HG02571 (cell line): ENCODE measurements at regions not wholly inside any gene's neighbourhood (a gene's known extent, or its start where the extent isn't known, plus 50 kb on each side); places are given as distances from the start of the nearest gene placed in this dataset.

Experiments used
- ATAC-seq: cut with Tn5 transposase; IDR thresholded peaks from one replicate; pipeline ENCODE4 v1.9.1; 2021; ENCODE audit warnings: mild to moderate bottlenecking, moderate library complexity; ENCODE audit not compliant: unreplicated experiment

- ATAC-seq = no peak
Observed at GRCh38 chrX:121987835-121988234, 940.4 kb downstream of the GLUD2 start.

- ATAC-seq = no peak
Observed at GRCh38 chrX:122004127-122004526, 956.7 kb downstream of the GLUD2 start.

- ATAC-seq = no peak
Observed at GRCh38 chrX:122026665-122027064, 979.3 kb downstream of the GLUD2 start.

- no peak for ATAC-seq
Observed at GRCh38 chrX:122046226-122046625, 998.8 kb downstream of the GLUD2 start.

- no peak for ATAC-seq
Observed at GRCh38 chrX:122046815-122047214, 999.4 kb downstream of the GLUD2 start.

- no peak for ATAC-seq
Observed at GRCh38 chrX:122047261-122047660, 999.9 kb downstream of the GLUD2 start.

GRCh38 chrX:122055460-122055859 is 1008.0 kb downstream of the GLUD2 start:
- ATAC-seq = no peak

- no peak for ATAC-seq
Observed at GRCh38 chrX:122055979-122056715, 1008.7 kb downstream of the GLUD2 start.

- ATAC-seq = no peak
Observed at GRCh38 chrX:122076241-122076640, 1028.8 kb downstream of the GLUD2 start.

GRCh38 chrX:122078079-122078478 is 1030.7 kb downstream of the GLUD2 start:
- ATAC-seq = no peak

- no peak for ATAC-seq
Observed at GRCh38 chrX:122087341-122087740, 1039.9 kb downstream of the GLUD2 start.

GRCh38 chrX:122091571-122091970 is 1044.2 kb downstream of the GLUD2 start:
- ATAC-seq = no peak

GRCh38 chrX:122092360-122092759 is 1045.0 kb downstream of the GLUD2 start:
- no peak for ATAC-seq

- no peak for ATAC-seq
Observed at GRCh38 chrX:122092978-122093377, 1045.6 kb downstream of the GLUD2 start.

GRCh38 chrX:122094611-122095010 is 1047.2 kb downstream of the GLUD2 start:
- no peak for ATAC-seq

GRCh38 chrX:122113376-122113775 is 1066.0 kb downstream of the GLUD2 start:
- no peak for ATAC-seq

- ATAC-seq = no peak
Observed at GRCh38 chrX:122113896-122114295, 1066.5 kb downstream of the GLUD2 start.

GRCh38 chrX:122115604-122116003 is 1068.2 kb downstream of the GLUD2 start:
- ATAC-seq = no peak

- ATAC-seq = no peak
Observed at GRCh38 chrX:122119361-122119760, 1064.7 kb upstream of the GRIA3 start.

GRCh38 chrX:122122274-122122673 is 1061.8 kb upstream of the GRIA3 start:
- ATAC-seq = no peak

- ATAC-seq = no peak
Observed at GRCh38 chrX:122133478-122133877, 1050.6 kb upstream of the GRIA3 start.

- ATAC-seq = no peak
Observed at GRCh38 chrX:122134291-122134690, 1049.8 kb upstream of the GRIA3 start.

- ATAC-seq = no peak
Observed at GRCh38 chrX:122135070-122135469, 1049.0 kb upstream of the GRIA3 start.
